SK-N-SH (cell line): ENCODE measurements at regions not wholly inside any gene's neighbourhood (a gene's known extent, or its start where the extent isn't known, plus 50 kb on each side); places are given as distances from the start of the nearest gene placed in this dataset.

ENCODE experiments used
- CTCF ChIA-PET: fragments of 300-600, 350-600 bp; formaldehyde crosslinking; extraction: SDS; loops from one replicate; lab custom pipeline; 2021; lab: Yijun Ruan, JAX
- POLR2A ChIA-PET: fragments of 350-600 bp; sonication (Branson Sonifier 250); formaldehyde crosslinking; extraction: SDS; loops from one replicate; lab custom pipeline; 2020; ENCODE audit warnings: antibody characterized with exemption, inconsistent platforms; lab: Yijun Ruan, JAX
- DNase-seq: peaks from one replicate; pipeline ENCODE4 v3.0.0; 2012
- H2AFZ ChIP-seq: fragments of 200-600 bp; sonication (generic); 2 replicates; pipeline ENCODE4 v1.8.1; 2016; ENCODE audit warnings: antibody characterized with exemption, mild to moderate bottlenecking, low read depth
- H3F3A ChIP-seq: fragments of 200-600 bp; sonication (generic); replicated peaks from 2 replicates; pipeline ENCODE3; 2016; ENCODE audit warnings: antibody characterized with exemption, mild to moderate bottlenecking; ENCODE audit not compliant: insufficient read depth
- H3K27ac ChIP-seq, 2 experiments: fragments of 200-500 bp in 1 of 2; fragments of 200-600 bp in 1 of 2; sonication (Bioruptor generic) in 1 of 2; sonication (generic), shearing (Covaris generic) in 1 of 2; 2 replicates each; pipeline versions ENCODE4 v1.5.1 to v1.6.1; 2014 to 2016; ENCODE audit warnings: low read depth in 2 of 2, inconsistent platforms in 1 of 2, low read length in 1 of 2, mild to moderate bottlenecking in 1 of 2, mixed read lengths in 1 of 2
- H3K27me3 ChIP-seq: fragments of 200-600 bp; sonication (generic), shearing (Covaris generic); 2 replicates; pipeline ENCODE4 v1.6.1; 2016; ENCODE audit warnings: mixed run types; ENCODE audit not compliant: insufficient read depth
- H3K36me3 ChIP-seq, 2 experiments: fragments of 200-500 bp in 1 of 2; fragments of 200-600 bp in 1 of 2; sonication (Bioruptor generic) in 1 of 2; sonication (generic) in 1 of 2; replicated peaks in 1 of 2; 2 replicates each; pipeline versions ENCODE3 to v1.5.1; 2014 to 2016; ENCODE audit warnings: low read length in 1 of 2, mild to moderate bottlenecking in 1 of 2; ENCODE audit not compliant: insufficient read depth in 2 of 2, control insufficient read depth in 1 of 2
- H3K4me1 ChIP-seq, 2 experiments: fragments of 200-500 bp in 1 of 2; fragments of 200-600 bp in 1 of 2; sonication (Bioruptor generic) in 1 of 2; sonication (generic), shearing (Covaris generic) in 1 of 2; 2 replicates each; pipeline versions ENCODE4 v1.5.1 to v1.6.1; 2014 to 2016; ENCODE audit warnings: low read depth in 1 of 2, low read length in 1 of 2, mixed run types in 1 of 2; ENCODE audit not compliant: insufficient read depth in 2 of 2, control insufficient read depth in 1 of 2
- H3K4me2 ChIP-seq: fragments of 200-600 bp; sonication (generic), shearing (Covaris generic); 2 replicates; pipeline ENCODE4 v1.6.1; 2017; ENCODE audit warnings: mixed run types
- H3K4me3 ChIP-seq, 2 experiments: fragments of 200-500 bp in 1 of 2; fragments of 200-600 bp in 1 of 2; sonication (Bioruptor generic) in 1 of 2; sonication (generic), shearing (Covaris generic) in 1 of 2; 2 replicates each; pipeline versions ENCODE4 v1.5.1 to v1.8.1; 2014 to 2016; ENCODE audit warnings: low read depth in 2 of 2, inconsistent platforms in 1 of 2, low read length in 1 of 2, mild to moderate bottlenecking in 1 of 2, mixed read lengths in 1 of 2, moderate library complexity in 1 of 2
- H3K79me2 ChIP-seq: fragments of 200-600 bp; sonication (generic); 2 replicates; pipeline ENCODE4 v1.8.1; 2017; ENCODE audit warnings: mild to moderate bottlenecking; ENCODE audit not compliant: insufficient read depth
- H3K9ac ChIP-seq: fragments of 200-600 bp; sonication (generic); 2 replicates; pipeline ENCODE4 v1.6.1; 2017; ENCODE audit warnings: mixed run types
- H3K9me2 ChIP-seq: fragments of 200-600 bp; sonication (generic); 2 replicates; pipeline ENCODE4 v1.6.1; 2017; ENCODE audit warnings: mixed run types
- H3K9me3 ChIP-seq: fragments of 200-600 bp; sonication (generic); 2 replicates; pipeline ENCODE4 v1.6.1; 2017; ENCODE audit warnings: mixed run types, mild to moderate bottlenecking, moderate library complexity
- H4K20me1 ChIP-seq: fragments of 200-600 bp; sonication (generic); 2 replicates; pipeline ENCODE4 v1.6.1; 2017; ENCODE audit warnings: mild to moderate bottlenecking, mixed run types; ENCODE audit not compliant: insufficient read depth
- CHD2 ChIP-seq: fragments of 150-350 bp; IDR thresholded peaks from 2 replicates; pipeline ENCODE4 v1.6.1; 2018; ENCODE audit warnings: low read length; ENCODE audit not compliant: partially characterized antibody
- FOSL2 ChIP-seq: IDR thresholded peaks from 2 replicates; pipeline ENCODE4 v1.4.0; 2012; ENCODE audit warnings: low read depth, mild to moderate bottlenecking, moderate library complexity, borderline replicate concordance
- IRF3 ChIP-seq: fragments of 150-350 bp; IDR thresholded peaks from 2 replicates; pipeline ENCODE4 v1.6.1; 2016; ENCODE audit warnings: mild to moderate bottlenecking, low read depth, low read length
- JUND ChIP-seq: IDR thresholded peaks from 2 replicates; pipeline ENCODE4 v1.4.0; 2012
- POLR2AphosphoS5 ChIP-seq: IDR thresholded peaks from 2 replicates; pipeline ENCODE4 v1.6.1; 2012; ENCODE audit warnings: low read depth, low read length
- TAF1 ChIP-seq: IDR thresholded peaks from 2 replicates; pipeline ENCODE4 v1.6.1; 2012; ENCODE audit warnings: low read depth, mild to moderate bottlenecking, low read length, moderate library complexity, borderline replicate concordance
- TCF12 ChIP-seq: IDR thresholded peaks from 2 replicates; pipeline ENCODE4 v1.4.0; 2012
- USF1 ChIP-seq: IDR thresholded peaks from 2 replicates; pipeline ENCODE4 v1.4.0; 2012; ENCODE audit warnings: low read depth, borderline replicate concordance
- USF2 ChIP-seq: fragments of 150-350 bp; IDR thresholded peaks from 2 replicates; pipeline ENCODE4 v1.6.1; 2017; ENCODE audit warnings: antibody characterized with exemption, low read length, low read depth, borderline replicate concordance
- whole genome bisulfite sequencing: methylation state at CpG from one replicate; pipeline ENCODE4 v1.1.6; 2017; ENCODE audit warnings: low lambda C conversion rate; 5-methylcytosine and 5-hydroxymethylcytosine counted together

- no peaks in the 10 kb centered on the region for H4K20me1 ChIP-seq
- 12% methylated on average over 3 of the region's 3 CpGs for WGBS
- H2AFZ ChIP-seq = no peak overlapping the region
- POLR2A ChIA-PET = no interaction called here
- H3K9me2 ChIP-seq = no peaks in the 10 kb centered on the region
- peaks cover 4% of the 10 kb centered on the region for H3F3A ChIP-seq
- no peak overlapping the region for H3K4me3 ChIP-seq
- DNase-seq = no peak
- no peaks in the 10 kb centered on the region for H3K9me3 ChIP-seq
- no peak for TF ChIP-seq USF1
- TF ChIP-seq POLR2AphosphoS5 = no peak
- no peak for TF ChIP-seq USF2
- TF ChIP-seq CHD2 = no peak
- no peak for TF ChIP-seq IRF3
- TF ChIP-seq TAF1 = no peak
- TF ChIP-seq, all 33 proteins: peak for 0
- no peak overlapping the region for H3K27ac ChIP-seq
- CTCF ChIA-PET = interaction anchor here (1.1 to 1.5 kb wide), 2 partner anchors 15 to 241 kb away, joined by 3 to 5 read pairs; no protein-coding TSS in a partner anchor
- H3K9ac ChIP-seq = no peak overlapping the region
- H3K4me1 ChIP-seq = no peaks in the 10 kb centered on the region
- H3K36me3 ChIP-seq = no peaks in the 10 kb centered on the region
- no peak overlapping the region for H3K4me2 ChIP-seq
- H3K79me2 ChIP-seq = no peaks in the 10 kb centered on the region
- no peaks in the 10 kb centered on the region for H3K27me3 ChIP-seq
Observed at GRCh38 chr9:109576762-109577161, 78.7 kb upstream of the PTPN3 start.

GRCh38 chr9:109579191-109579948 is 81.3 kb upstream of the PTPN3 start:
- no peaks in the 10 kb centered on the region for H3K79me2 ChIP-seq
- no peak overlapping the region for H3K4me2 ChIP-seq
- H3K9me3 ChIP-seq = no peaks in the 10 kb centered on the region
- ChIA-PET CTCF (no interaction called here), POLR2A (no interaction called here)
- no peaks in the 10 kb centered on the region for H3K36me3 ChIP-seq
- H3K4me1 ChIP-seq = no peaks in the 10 kb centered on the region
- H3K27me3 ChIP-seq = no peaks in the 10 kb centered on the region
- no peak overlapping the region for H3K27ac ChIP-seq
- TF ChIP-seq TCF12 = peak; percentile 67
- no peak for TF ChIP-seq JUND
- TF ChIP-seq FOSL2 = peak; percentile 10; the same call in 1 of the 2 replicates
- H4K20me1 ChIP-seq = no peaks in the 10 kb centered on the region
- H3F3A ChIP-seq = peaks cover 4% of the 10 kb centered on the region
- no peak for DNase-seq
- no peak overlapping the region for H2AFZ ChIP-seq
- H3K9me2 ChIP-seq = no peaks in the 10 kb centered on the region
- H3K9ac ChIP-seq = no peak overlapping the region
- 44% methylated on average over 6 of the region's 6 CpGs for WGBS
- no peak overlapping the region for H3K4me3 ChIP-seq
